SK-N-SH (cell line): ENCODE measurements at regions not wholly inside any gene's neighbourhood (a gene's known extent, or its start where the extent isn't known, plus 50 kb on each side); places are given as distances from the start of the nearest gene placed in this dataset.

Experiments used
- CTCF ChIA-PET: fragments of 300-600, 350-600 bp; formaldehyde crosslinking; extraction: SDS; loops from one replicate; lab custom pipeline; 2021; lab: Yijun Ruan, JAX
- POLR2A ChIA-PET: fragments of 350-600 bp; sonication (Branson Sonifier 250); formaldehyde crosslinking; extraction: SDS; loops from one replicate; lab custom pipeline; 2020; ENCODE audit warnings: antibody characterized with exemption, inconsistent platforms; lab: Yijun Ruan, JAX
- DNase-seq: peaks from one replicate; pipeline ENCODE4 v3.0.0; 2012
- H2AFZ ChIP-seq: fragments of 200-600 bp; sonication (generic); 2 replicates; pipeline ENCODE4 v1.8.1; 2016; ENCODE audit warnings: antibody characterized with exemption, mild to moderate bottlenecking, low read depth
- H3F3A ChIP-seq: fragments of 200-600 bp; sonication (generic); replicated peaks from 2 replicates; pipeline ENCODE3; 2016; ENCODE audit warnings: antibody characterized with exemption, mild to moderate bottlenecking; ENCODE audit not compliant: insufficient read depth
- H3K27ac ChIP-seq, 2 experiments: fragments of 200-500 bp in 1 of 2; fragments of 200-600 bp in 1 of 2; sonication (Bioruptor generic) in 1 of 2; sonication (generic), shearing (Covaris generic) in 1 of 2; 2 replicates each; pipeline versions ENCODE4 v1.5.1 to v1.6.1; 2014 to 2016; ENCODE audit warnings: low read depth in 2 of 2, inconsistent platforms in 1 of 2, low read length in 1 of 2, mild to moderate bottlenecking in 1 of 2, mixed read lengths in 1 of 2
- H3K27me3 ChIP-seq: fragments of 200-600 bp; sonication (generic), shearing (Covaris generic); 2 replicates; pipeline ENCODE4 v1.6.1; 2016; ENCODE audit warnings: mixed run types; ENCODE audit not compliant: insufficient read depth
- H3K36me3 ChIP-seq, 2 experiments: fragments of 200-500 bp in 1 of 2; fragments of 200-600 bp in 1 of 2; sonication (Bioruptor generic) in 1 of 2; sonication (generic) in 1 of 2; replicated peaks in 1 of 2; 2 replicates each; pipeline versions ENCODE3 to v1.5.1; 2014 to 2016; ENCODE audit warnings: low read length in 1 of 2, mild to moderate bottlenecking in 1 of 2; ENCODE audit not compliant: insufficient read depth in 2 of 2, control insufficient read depth in 1 of 2
- H3K4me1 ChIP-seq, 2 experiments: fragments of 200-500 bp in 1 of 2; fragments of 200-600 bp in 1 of 2; sonication (Bioruptor generic) in 1 of 2; sonication (generic), shearing (Covaris generic) in 1 of 2; 2 replicates each; pipeline versions ENCODE4 v1.5.1 to v1.6.1; 2014 to 2016; ENCODE audit warnings: low read depth in 1 of 2, low read length in 1 of 2, mixed run types in 1 of 2; ENCODE audit not compliant: insufficient read depth in 2 of 2, control insufficient read depth in 1 of 2
- H3K4me2 ChIP-seq: fragments of 200-600 bp; sonication (generic), shearing (Covaris generic); 2 replicates; pipeline ENCODE4 v1.6.1; 2017; ENCODE audit warnings: mixed run types
- H3K4me3 ChIP-seq, 2 experiments: fragments of 200-500 bp in 1 of 2; fragments of 200-600 bp in 1 of 2; sonication (Bioruptor generic) in 1 of 2; sonication (generic), shearing (Covaris generic) in 1 of 2; 2 replicates each; pipeline versions ENCODE4 v1.5.1 to v1.8.1; 2014 to 2016; ENCODE audit warnings: low read depth in 2 of 2, inconsistent platforms in 1 of 2, low read length in 1 of 2, mild to moderate bottlenecking in 1 of 2, mixed read lengths in 1 of 2, moderate library complexity in 1 of 2
- H3K79me2 ChIP-seq: fragments of 200-600 bp; sonication (generic); 2 replicates; pipeline ENCODE4 v1.8.1; 2017; ENCODE audit warnings: mild to moderate bottlenecking; ENCODE audit not compliant: insufficient read depth
- H3K9ac ChIP-seq: fragments of 200-600 bp; sonication (generic); 2 replicates; pipeline ENCODE4 v1.6.1; 2017; ENCODE audit warnings: mixed run types
- H3K9me2 ChIP-seq: fragments of 200-600 bp; sonication (generic); 2 replicates; pipeline ENCODE4 v1.6.1; 2017; ENCODE audit warnings: mixed run types
- H3K9me3 ChIP-seq: fragments of 200-600 bp; sonication (generic); 2 replicates; pipeline ENCODE4 v1.6.1; 2017; ENCODE audit warnings: mixed run types, mild to moderate bottlenecking, moderate library complexity
- H4K20me1 ChIP-seq: fragments of 200-600 bp; sonication (generic); 2 replicates; pipeline ENCODE4 v1.6.1; 2017; ENCODE audit warnings: mild to moderate bottlenecking, mixed run types; ENCODE audit not compliant: insufficient read depth
- ELF1 ChIP-seq: IDR thresholded peaks from 2 replicates; pipeline ENCODE4 v1.4.0; 2012
- EZH2phosphoT487 ChIP-seq: fragments of 200-600 bp; sonication (generic); IDR thresholded peaks from 2 replicates; pipeline ENCODE4 v1.6.1; 2017; ENCODE audit warnings: low read depth, mixed run types, mild to moderate bottlenecking, antibody characterized with exemption, moderate library complexity, borderline replicate concordance
- FOSL2 ChIP-seq: IDR thresholded peaks from 2 replicates; pipeline ENCODE4 v1.4.0; 2012; ENCODE audit warnings: low read depth, mild to moderate bottlenecking, moderate library complexity, borderline replicate concordance
- GATA2 ChIP-seq: sonication (generic); formaldehyde crosslinking; IDR thresholded peaks from 2 replicates; pipeline ENCODE4 v1.5.0; 2020; ENCODE audit warnings: mild to moderate bottlenecking, missing genetic modification reagents
- JUND ChIP-seq: IDR thresholded peaks from 2 replicates; pipeline ENCODE4 v1.4.0; 2012
- MXI1 ChIP-seq: IDR thresholded peaks from 2 replicates; pipeline ENCODE4 v1.6.1; 2012; ENCODE audit warnings: mild to moderate bottlenecking, low read depth, low read length, improper control_type of control experiment
- NFIC ChIP-seq: IDR thresholded peaks from 2 replicates; pipeline ENCODE4 v1.4.0; 2012; ENCODE audit warnings: borderline replicate concordance
- NRF1 ChIP-seq: IDR thresholded peaks from 2 replicates; pipeline ENCODE4 v1.6.1; 2012; ENCODE audit warnings: low read depth, mild to moderate bottlenecking, low read length
- POLR2AphosphoS5 ChIP-seq: IDR thresholded peaks from 2 replicates; pipeline ENCODE4 v1.6.1; 2012; ENCODE audit warnings: low read depth, low read length
- RAD21 ChIP-seq: IDR thresholded peaks from 2 replicates; pipeline ENCODE4 v1.6.1; 2012; ENCODE audit warnings: mild to moderate bottlenecking, low read length
- RFX5 ChIP-seq: IDR thresholded peaks from 2 replicates; pipeline ENCODE4 v1.6.1; 2012; ENCODE audit warnings: mild to moderate bottlenecking, improper control_type of control experiment, low read length
- RXRA ChIP-seq: IDR thresholded peaks from 2 replicates; pipeline ENCODE4 v1.4.0; 2012; ENCODE audit warnings: low read depth, mild to moderate bottlenecking, borderline replicate concordance
- SMC3 ChIP-seq: IDR thresholded peaks from 2 replicates; pipeline ENCODE4 v1.6.1; 2012; ENCODE audit warnings: low read depth, low read length, improper control_type of control experiment
- TAF1 ChIP-seq: IDR thresholded peaks from 2 replicates; pipeline ENCODE4 v1.6.1; 2012; ENCODE audit warnings: low read depth, mild to moderate bottlenecking, low read length, moderate library complexity, borderline replicate concordance
- TEAD4 ChIP-seq: IDR thresholded peaks from 2 replicates; pipeline ENCODE4 v1.4.0; 2012; ENCODE audit warnings: mild to moderate bottlenecking, borderline replicate concordance; ENCODE audit not compliant: insufficient read depth
- YY1 ChIP-seq: IDR thresholded peaks from 2 replicates; pipeline ENCODE4 v1.4.0; 2012; ENCODE audit warnings: low read depth, mild to moderate bottlenecking
- WGBS: methylation state at CpG from one replicate; pipeline ENCODE4 v1.1.6; 2017; ENCODE audit warnings: low lambda C conversion rate; 5-methylcytosine and 5-hydroxymethylcytosine counted together
- TF ChIP-seq, protein P1 (sequence below): fragments of 150-350 bp; IDR thresholded peaks from 2 replicates; pipeline ENCODE4 v1.6.1; 2017; ENCODE audit warnings: antibody characterized with exemption, low read length, low read depth, borderline replicate concordance
- TF ChIP-seq, protein P2 (sequence below): IDR thresholded peaks from 2 replicates; pipeline ENCODE4 v1.4.0; 2012; ENCODE audit warnings: low read depth, borderline replicate concordance
- TF ChIP-seq, protein P3 (sequence below): fragments of 150-350 bp; IDR thresholded peaks from 2 replicates; pipeline ENCODE4 v1.6.1; 2016; ENCODE audit warnings: mild to moderate bottlenecking, low read depth, low read length
- TF ChIP-seq, protein P4 (sequence below): IDR thresholded peaks from 2 replicates; pipeline ENCODE4 v1.4.0; 2012; ENCODE audit warnings: low read depth
- TF ChIP-seq, protein P5 (sequence below): IDR thresholded peaks from 2 replicates; pipeline ENCODE4 v1.6.1; 2012; ENCODE audit warnings: mild to moderate bottlenecking, low read depth, low read length, moderate library complexity

DNA sequence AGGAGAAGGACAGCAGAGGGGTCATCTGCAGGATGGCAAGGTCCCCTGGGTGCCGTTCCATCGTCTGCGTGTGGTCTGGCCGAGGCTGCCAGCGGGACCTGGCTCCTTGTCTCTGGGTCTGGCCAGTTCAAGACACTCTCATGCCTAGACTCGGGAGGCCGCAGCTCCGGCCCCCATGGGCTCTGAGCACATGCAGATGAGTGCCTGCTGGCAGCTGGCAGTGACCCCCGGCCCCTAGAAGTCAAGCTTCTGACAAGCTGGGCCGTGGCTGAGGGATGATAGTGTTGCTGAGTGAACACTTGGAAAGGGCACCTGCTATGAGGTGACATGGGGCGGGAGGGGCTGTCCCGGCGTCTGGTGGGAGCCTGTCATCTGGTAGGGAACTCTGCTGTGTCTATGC, 1180.6 kb downstream of the BRD1 start:
- Histone ChIP-seq H3K4me1 (peaks cover 0 to 5% of the 10 kb centered on the region in 2 experiments; a peak in 1 of 4 replicates), H3K9me3 (no peaks in the 10 kb centered on the region), H4K20me1 (no peaks in the 10 kb centered on the region), H3K27me3 (no peaks in the 10 kb centered on the region), H3K27ac (no peak overlapping the region), H3F3A (no peaks in the 10 kb centered on the region), H3K79me2 (no peaks in the 10 kb centered on the region), H3K9ac (no peak overlapping the region), H3K4me3 (no peak overlapping the region), H3K36me3 (no peaks in the 10 kb centered on the region), H3K9me2 (no peaks in the 10 kb centered on the region), H3K4me2 (no peak overlapping the region), H2AFZ (no peak overlapping the region)
- 40% methylated on average over 1 of the region's 13 CpGs for WGBS
- TF ChIP-seq JUND, result no peak
- TF ChIP-seq NRF1, result no peak
- TF ChIP-seq TAF1, result no peak
- no peak for TF ChIP-seq RAD21
- TF ChIP-seq, protein P1, sequence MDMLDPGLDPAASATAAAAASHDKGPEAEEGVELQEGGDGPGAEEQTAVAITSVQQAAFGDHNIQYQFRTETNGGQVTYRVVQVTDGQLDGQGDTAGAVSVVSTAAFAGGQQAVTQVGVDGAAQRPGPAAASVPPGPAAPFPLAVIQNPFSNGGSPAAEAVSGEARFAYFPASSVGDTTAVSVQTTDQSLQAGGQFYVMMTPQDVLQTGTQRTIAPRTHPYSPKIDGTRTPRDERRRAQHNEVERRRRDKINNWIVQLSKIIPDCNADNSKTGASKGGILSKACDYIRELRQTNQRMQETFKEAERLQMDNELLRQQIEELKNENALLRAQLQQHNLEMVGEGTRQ, result no peak
- no peak for TF ChIP-seq NFIC
- TF ChIP-seq MXI1, result no peak
- TF ChIP-seq, protein P2, sequence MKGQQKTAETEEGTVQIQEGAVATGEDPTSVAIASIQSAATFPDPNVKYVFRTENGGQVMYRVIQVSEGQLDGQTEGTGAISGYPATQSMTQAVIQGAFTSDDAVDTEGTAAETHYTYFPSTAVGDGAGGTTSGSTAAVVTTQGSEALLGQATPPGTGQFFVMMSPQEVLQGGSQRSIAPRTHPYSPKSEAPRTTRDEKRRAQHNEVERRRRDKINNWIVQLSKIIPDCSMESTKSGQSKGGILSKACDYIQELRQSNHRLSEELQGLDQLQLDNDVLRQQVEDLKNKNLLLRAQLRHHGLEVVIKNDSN, result no peak
- no peak for TF ChIP-seq POLR2AphosphoS5
- TF ChIP-seq RXRA, result no peak
- ChIA-PET POLR2A (no interaction called here), CTCF (no interaction called here)
- no peak for DNase-seq

DNA sequence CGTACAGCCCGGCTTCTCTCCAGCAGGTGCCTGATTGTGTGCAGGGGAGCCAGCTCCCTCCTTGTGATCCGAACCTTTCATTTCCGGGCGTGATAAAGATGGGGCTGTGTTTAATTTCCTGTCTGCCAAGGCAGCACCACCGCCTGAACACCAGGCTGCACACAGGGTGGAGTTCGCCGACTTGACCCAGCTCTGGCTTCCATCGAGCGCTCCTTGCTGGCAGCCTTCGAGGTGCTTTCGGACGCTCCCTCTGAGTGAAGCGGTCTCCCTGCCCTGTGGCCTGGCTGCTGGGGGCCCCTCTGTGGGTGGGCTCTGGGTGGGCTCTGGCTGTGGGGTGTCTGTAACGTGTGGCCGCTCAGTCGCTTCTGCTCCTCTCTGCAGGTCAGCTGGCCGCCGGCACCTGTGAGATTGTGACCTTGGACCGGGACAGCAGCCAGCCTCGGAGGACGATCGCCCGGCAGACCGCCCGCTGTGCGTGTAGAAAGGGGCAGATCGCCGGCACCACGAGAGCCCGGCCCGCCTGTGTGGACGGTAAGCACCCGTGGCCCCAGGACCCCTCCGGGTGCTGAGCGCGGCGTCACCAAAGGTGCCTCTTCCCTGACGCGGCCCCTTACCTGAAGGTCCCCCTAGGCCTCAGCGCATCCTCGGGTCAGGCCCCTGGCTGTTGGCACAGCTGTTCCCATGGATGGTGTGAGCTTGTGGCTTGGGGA, 1181.3 kb downstream of the BRD1 start:
- no peak overlapping the region for H3K4me2 ChIP-seq
- H2AFZ ChIP-seq, result no peak overlapping the region
- CTCF ChIA-PET, result no interaction called here
- H3K36me3 ChIP-seq, result no peaks in the 10 kb centered on the region
- no peaks in the 10 kb centered on the region for H3F3A ChIP-seq
- no peak overlapping the region for H3K4me3 ChIP-seq
- peaks cover 0 to 5% of the 10 kb centered on the region in 2 experiments; a peak in 1 of 4 replicates for H3K4me1 ChIP-seq
- WGBS, result 54% methylated on average over 20 of the region's 42 CpGs
- no peaks in the 10 kb centered on the region for H4K20me1 ChIP-seq
- POLR2A ChIA-PET, result no interaction called here
- H3K9ac ChIP-seq, result no peak overlapping the region
- H3K27ac ChIP-seq, result no peak overlapping the region
- no peaks in the 10 kb centered on the region for H3K9me2 ChIP-seq
- DNase-seq, result no peak
- no peaks in the 10 kb centered on the region for H3K79me2 ChIP-seq
- H3K27me3 ChIP-seq, result no peaks in the 10 kb centered on the region
- H3K9me3 ChIP-seq, result no peaks in the 10 kb centered on the region
- TF ChIP-seq NRF1 (no peak), GATA2 (CRISPR knock-in tag) (no peak), EZH2phosphoT487 (no peak), POLR2AphosphoS5 (no peak), ELF1 (no peak), FOSL2 (no peak), YY1 (no peak), TEAD4 (no peak), SMC3 (no peak), RFX5 (no peak), RXRA (no peak), MXI1 (no peak)
- TF ChIP-seq, protein P3, sequence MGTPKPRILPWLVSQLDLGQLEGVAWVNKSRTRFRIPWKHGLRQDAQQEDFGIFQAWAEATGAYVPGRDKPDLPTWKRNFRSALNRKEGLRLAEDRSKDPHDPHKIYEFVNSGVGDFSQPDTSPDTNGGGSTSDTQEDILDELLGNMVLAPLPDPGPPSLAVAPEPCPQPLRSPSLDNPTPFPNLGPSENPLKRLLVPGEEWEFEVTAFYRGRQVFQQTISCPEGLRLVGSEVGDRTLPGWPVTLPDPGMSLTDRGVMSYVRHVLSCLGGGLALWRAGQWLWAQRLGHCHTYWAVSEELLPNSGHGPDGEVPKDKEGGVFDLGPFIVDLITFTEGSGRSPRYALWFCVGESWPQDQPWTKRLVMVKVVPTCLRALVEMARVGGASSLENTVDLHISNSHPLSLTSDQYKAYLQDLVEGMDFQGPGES, result no peak
- TF ChIP-seq, protein P4, sequence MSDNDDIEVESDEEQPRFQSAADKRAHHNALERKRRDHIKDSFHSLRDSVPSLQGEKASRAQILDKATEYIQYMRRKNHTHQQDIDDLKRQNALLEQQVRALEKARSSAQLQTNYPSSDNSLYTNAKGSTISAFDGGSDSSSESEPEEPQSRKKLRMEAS, result no peak
- TF ChIP-seq, protein P5, sequence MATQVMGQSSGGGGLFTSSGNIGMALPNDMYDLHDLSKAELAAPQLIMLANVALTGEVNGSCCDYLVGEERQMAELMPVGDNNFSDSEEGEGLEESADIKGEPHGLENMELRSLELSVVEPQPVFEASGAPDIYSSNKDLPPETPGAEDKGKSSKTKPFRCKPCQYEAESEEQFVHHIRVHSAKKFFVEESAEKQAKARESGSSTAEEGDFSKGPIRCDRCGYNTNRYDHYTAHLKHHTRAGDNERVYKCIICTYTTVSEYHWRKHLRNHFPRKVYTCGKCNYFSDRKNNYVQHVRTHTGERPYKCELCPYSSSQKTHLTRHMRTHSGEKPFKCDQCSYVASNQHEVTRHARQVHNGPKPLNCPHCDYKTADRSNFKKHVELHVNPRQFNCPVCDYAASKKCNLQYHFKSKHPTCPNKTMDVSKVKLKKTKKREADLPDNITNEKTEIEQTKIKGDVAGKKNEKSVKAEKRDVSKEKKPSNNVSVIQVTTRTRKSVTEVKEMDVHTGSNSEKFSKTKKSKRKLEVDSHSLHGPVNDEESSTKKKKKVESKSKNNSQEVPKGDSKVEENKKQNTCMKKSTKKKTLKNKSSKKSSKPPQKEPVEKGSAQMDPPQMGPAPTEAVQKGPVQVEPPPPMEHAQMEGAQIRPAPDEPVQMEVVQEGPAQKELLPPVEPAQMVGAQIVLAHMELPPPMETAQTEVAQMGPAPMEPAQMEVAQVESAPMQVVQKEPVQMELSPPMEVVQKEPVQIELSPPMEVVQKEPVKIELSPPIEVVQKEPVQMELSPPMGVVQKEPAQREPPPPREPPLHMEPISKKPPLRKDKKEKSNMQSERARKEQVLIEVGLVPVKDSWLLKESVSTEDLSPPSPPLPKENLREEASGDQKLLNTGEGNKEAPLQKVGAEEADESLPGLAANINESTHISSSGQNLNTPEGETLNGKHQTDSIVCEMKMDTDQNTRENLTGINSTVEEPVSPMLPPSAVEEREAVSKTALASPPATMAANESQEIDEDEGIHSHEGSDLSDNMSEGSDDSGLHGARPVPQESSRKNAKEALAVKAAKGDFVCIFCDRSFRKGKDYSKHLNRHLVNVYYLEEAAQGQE, result no peak
